Fibroblast of peridontal ligament (primary cell): ENCODE measurements at regions not wholly inside any gene's neighbourhood (a gene's known extent, or its start where the extent isn't known, plus 50 kb on each side); places are given as distances from the start of the nearest gene placed in this dataset.

Experiments used
- DNase-seq: peaks from one replicate; pipeline ENCODE4 v3.0.0-alpha.2; 2010; ENCODE audit errors: extremely low read depth

GRCh38 chr2:234438305-234438977 is 58.4 kb downstream of the ARL4C start:
- DNase-seq = no peak

- no peak for DNase-seq
Measured at GRCh38 chr2:234437642-234438304, 59.1 kb downstream of the ARL4C start.

- no peak for DNase-seq
Measured at GRCh38 chr2:234436482-234436837, 60.4 kb downstream of the ARL4C start.

GRCh38 chr2:234435836-234436481 is 60.9 kb downstream of the ARL4C start:
- DNase-seq = no peak

- peak; percentile 62 for DNase-seq
Measured at GRCh38 chr2:234433201-234433600, 63.7 kb downstream of the ARL4C start.

- no peak for DNase-seq
Measured at GRCh38 chr2:234430871-234431270, 66.0 kb downstream of the ARL4C start.

GRCh38 chr2:234429265-234429664 is 67.6 kb downstream of the ARL4C start:
- no peak for DNase-seq

- peak; percentile 85 for DNase-seq
Measured at GRCh38 chr2:234427081-234428061, 69.5 kb downstream of the ARL4C start.

- DNase-seq = no peak
Measured at GRCh38 chr2:234426616-234427015, 70.3 kb downstream of the ARL4C start.

GRCh38 chr2:234425639-234426603 is 71.0 kb downstream of the ARL4C start:
- no peak for DNase-seq

GRCh38 chr2:234423884-234424283 is 73.0 kb downstream of the ARL4C start:
- DNase-seq = no peak

GRCh38 chr2:234422981-234423431 is 73.9 kb downstream of the ARL4C start:
- DNase-seq = no peak

GRCh38 chr2:234422273-234422732 is 74.6 kb downstream of the ARL4C start:
- DNase-seq = peak; percentile 92

- DNase-seq = no peak
Measured at GRCh38 chr2:234420408-234420807, 76.5 kb downstream of the ARL4C start.

GRCh38 chr2:234419726-234420125 is 77.2 kb downstream of the ARL4C start:
- no peak for DNase-seq

GRCh38 chr2:234415706-234416105 is 81.2 kb downstream of the ARL4C start:
- DNase-seq = no peak

GRCh38 chr2:234414596-234414995 is 82.3 kb downstream of the ARL4C start:
- no peak for DNase-seq

GRCh38 chr2:234412726-234413125 is 84.2 kb downstream of the ARL4C start:
- DNase-seq = peak; percentile 45

- DNase-seq = no peak
Measured at GRCh38 chr2:234411793-234412192, 85.1 kb downstream of the ARL4C start.

- no peak for DNase-seq
Measured at GRCh38 chr2:234410526-234410925, 86.4 kb downstream of the ARL4C start.

- DNase-seq = no peak
Measured at GRCh38 chr2:234409590-234409989, 87.3 kb downstream of the ARL4C start.
